HG03558 (cell line): ENCODE measurements at regions not wholly inside any gene's neighbourhood (a gene's known extent, or its start where the extent isn't known, plus 50 kb on each side); places are given as distances from the start of the nearest gene placed in this dataset.

Experiments used
- ATAC-seq: cut with Tn5 transposase; IDR thresholded peaks from one replicate; pipeline ENCODE4 v1.9.1; 2021; ENCODE audit warnings: moderate number of reproducible peaks; ENCODE audit not compliant: unreplicated experiment; ENCODE audit errors: extremely low read depth

DNA sequence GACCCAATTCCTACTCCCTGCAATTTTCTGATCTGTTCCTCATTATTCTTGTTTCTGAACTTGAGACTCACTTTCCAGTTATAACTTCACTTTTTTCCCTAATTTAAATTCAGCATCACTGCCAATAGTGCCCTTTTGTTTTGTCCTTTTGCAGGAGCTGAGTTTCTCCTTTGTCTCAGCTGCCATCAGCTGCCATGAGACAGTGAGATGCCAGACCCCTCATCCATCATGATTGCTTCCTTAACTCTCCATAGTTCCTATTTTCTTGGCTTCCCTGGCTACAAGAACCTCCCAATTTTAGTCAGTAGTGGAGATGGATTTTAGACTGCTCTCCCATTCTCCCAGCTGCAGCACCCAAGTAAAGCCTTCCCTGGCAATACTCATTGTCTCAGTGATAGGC, 518.1 kb downstream of the HDGFL1 start:
- ATAC-seq = no peak

DNA sequence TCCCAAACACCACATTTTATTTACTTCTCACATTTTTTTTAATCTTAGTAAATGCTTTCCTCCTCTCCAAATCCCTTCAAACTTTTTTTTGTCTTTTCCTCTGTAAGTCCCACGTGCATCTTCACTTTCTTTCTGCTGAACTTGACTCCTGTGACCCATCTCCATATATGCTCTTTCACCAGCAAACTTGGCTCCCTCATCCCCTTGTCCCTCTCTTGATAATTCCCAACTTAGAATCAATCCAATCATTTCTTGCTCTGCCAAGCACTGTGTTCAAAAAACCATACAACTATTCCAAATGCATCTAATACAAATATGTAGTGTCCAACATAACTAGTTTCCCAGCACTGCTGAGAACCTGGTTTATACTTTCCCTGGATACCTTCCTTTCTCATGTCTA, 519.4 kb downstream of the HDGFL1 start:
- ATAC-seq = no peak

DNA sequence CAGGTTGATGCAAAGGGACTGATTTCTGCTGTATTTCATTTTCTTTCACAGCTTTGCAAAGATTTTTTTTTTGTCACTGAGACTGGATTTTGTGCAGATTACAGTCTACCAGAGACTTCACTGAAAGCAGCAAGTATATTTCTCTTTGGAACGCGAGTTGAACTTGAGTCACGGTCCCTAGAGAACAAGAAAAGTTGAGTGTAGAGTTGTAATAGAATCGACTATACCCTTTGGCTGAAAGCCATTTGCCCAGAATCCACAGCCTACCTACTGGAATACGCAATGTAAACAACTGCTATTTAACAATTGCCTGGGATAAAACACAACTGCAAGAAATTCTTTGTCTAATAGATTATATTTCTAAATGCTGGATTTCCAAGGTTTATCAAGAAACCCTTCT, 520.6 kb downstream of the HDGFL1 start:
- no peak for ATAC-seq

GRCh38 chr6:23091795-23092194, 522.4 kb downstream of the HDGFL1 start:
- no peak for ATAC-seq

DNA sequence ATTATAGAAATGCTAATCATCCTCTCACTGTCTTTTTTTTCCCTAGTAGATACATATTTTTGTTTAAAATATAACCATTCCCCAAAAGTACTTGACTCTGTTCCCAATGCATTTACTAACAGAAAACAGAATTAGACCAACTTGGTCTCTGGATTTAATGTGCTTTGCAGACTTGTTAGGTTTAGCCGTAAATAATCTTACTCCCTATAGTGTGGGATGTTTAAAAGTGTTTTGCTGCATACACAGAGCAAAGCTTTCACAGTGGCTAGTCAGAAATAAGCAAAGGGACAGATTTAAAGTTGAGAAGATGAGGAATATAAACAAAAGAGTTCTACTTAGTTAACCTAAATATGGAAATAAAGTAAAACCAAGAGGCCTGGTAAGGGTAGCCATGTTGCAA, 527.5 kb downstream of the HDGFL1 start:
- no peak for ATAC-seq

DNA sequence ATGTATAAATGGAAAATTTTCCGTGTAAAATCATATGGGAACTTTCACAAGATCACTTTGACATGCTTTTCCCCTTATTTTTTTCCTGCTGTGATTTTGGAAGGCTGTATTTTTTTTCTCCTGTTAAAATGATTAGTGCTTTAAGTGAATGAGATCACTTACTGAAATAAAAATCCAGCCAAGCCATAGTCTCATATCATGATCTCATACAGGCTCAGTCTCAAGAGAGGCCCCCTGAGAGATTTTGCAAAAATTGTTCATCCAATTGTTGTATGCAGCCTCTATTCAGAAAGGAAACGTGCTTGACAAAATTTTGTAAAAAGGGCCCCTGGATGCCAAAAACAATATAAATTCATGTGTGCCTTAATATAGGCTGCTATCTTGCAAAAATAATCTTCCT, 528.2 kb downstream of the HDGFL1 start:
- ATAC-seq = no peak

- ATAC-seq = no peak
These were observed 537.6 kb downstream of the HDGFL1 start for GRCh38 chr6:23106951-23107350.

DNA sequence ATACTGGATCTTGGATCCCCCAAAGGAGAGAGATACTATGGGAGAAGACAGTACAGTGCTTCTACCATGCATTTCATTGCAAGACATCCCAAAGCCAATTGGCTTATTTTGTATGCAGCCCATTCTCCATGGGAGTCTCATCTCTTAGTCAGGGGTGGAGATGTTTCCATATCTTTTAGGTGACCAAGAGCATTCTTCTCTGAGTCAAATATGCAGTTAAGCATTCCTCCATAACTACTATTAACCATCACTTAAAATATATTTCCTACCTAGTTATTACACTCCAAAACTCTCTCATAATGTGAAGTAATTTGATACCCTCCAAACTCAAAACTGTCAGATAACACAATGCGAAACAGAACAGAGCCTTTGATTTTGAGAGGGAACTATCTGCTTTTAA, 542.6 kb downstream of the HDGFL1 start:
- ATAC-seq = no peak

DNA sequence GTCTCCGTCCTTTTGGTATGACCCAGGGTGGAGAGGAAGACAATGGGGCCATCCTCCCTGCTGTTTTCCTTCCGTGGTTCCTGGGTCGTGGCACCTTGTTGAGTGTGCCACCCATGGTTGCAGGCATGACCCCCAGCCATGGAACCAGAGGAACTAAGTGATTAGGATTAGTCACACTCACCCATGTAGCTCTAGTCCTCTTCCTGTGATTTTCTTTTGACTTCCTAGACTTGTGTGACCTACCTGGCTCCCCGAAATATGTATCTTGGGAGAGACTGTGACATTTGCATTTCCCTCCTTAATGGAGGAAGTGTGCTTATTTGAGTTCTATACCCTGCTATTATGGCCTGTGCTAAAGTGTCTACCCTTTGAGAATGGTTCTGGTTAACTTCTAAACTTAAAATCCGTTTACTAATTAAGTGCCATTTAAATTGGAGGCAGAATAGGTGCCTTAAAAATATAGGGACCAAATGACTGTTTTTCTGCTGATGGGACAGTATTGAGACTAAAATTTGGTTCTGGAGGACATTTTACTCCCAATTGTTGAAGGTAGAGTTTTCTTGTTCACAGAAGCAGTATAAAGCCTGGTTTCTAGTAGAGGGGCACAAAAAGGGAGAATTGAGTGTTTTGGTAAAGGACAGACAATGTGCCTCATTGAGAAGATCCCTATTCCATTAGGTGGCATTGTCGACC, 545.6 kb downstream of the HDGFL1 start:
- ATAC-seq = no peak

- no peak for ATAC-seq
These were observed 568.2 kb downstream of the HDGFL1 start for GRCh38 chr6:23137611-23138010.

- no peak for ATAC-seq
These were observed 571.5 kb downstream of the HDGFL1 start for GRCh38 chr6:23140871-23141270.

- ATAC-seq = no peak
These were observed 576.4 kb downstream of the HDGFL1 start for GRCh38 chr6:23145781-23146180.

DNA sequence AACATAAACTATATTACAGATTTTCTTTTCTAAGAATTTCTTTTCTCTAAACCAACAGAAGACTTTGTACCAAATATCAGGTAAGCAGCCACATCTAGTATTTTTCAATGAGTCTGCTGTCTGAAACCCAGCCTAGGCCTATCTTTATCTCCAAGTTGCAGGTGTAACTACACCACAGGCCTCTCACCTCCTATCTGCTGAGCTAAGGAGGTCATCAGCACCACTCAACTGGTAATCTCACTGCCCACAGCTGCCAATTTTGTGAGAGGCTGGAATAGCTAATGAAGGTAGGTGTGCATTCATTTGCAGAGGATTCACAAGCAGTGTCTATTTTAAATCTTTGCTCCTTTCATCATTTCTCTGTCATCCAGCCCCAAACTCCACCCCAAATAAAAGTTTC, 584.8 kb downstream of the HDGFL1 start:
- ATAC-seq = no peak

DNA sequence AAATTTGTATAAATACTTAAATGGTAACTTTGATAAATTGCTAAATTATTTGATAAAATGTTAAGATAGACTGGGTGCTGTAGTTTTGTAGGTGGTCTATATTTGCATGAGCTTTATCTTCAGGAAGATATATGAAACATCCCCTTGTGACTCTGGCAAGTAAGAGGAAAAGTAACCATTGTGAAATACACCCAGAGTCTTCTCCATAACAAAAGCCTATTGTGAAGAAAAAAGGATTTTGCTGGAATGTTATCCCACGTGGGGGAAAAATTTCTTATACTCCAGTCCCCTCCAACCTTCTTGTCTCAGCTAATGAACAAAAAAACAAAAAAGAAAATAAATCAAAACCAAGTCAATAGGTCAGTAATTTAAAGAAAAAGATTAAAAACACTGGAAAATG, 600.7 kb downstream of the HDGFL1 start:
- no peak for ATAC-seq

GRCh38 chr6:23173234-23173633, 603.9 kb downstream of the HDGFL1 start:
- ATAC-seq = no peak

- no peak for ATAC-seq
These were observed 605.5 kb downstream of the HDGFL1 start for GRCh38 chr6:23174781-23175361.

- no peak for ATAC-seq
These were observed 606.0 kb downstream of the HDGFL1 start for GRCh38 chr6:23175391-23175790.

GRCh38 chr6:23176471-23176870, 607.1 kb downstream of the HDGFL1 start:
- no peak for ATAC-seq

GRCh38 chr6:23176883-23177282, 607.5 kb downstream of the HDGFL1 start:
- no peak for ATAC-seq

DNA sequence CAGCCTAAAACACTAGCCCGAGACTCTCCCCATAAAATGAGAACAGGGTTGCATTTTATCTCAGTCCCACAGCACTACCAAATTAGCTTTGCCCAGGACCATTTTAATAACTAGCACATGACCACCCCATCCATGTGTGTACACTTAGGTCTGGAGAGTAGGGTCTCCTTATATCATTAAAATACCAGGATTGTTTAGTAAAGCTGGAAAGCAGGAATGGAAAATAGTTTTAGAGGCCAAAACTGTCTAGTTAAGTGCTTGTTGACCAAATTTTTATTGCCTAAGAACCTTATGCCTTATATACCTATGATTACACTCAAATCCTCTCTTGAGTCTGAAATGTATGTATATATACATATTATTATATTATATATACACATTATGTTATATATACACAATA, 608.4 kb downstream of the HDGFL1 start:
- ATAC-seq = no peak

DNA sequence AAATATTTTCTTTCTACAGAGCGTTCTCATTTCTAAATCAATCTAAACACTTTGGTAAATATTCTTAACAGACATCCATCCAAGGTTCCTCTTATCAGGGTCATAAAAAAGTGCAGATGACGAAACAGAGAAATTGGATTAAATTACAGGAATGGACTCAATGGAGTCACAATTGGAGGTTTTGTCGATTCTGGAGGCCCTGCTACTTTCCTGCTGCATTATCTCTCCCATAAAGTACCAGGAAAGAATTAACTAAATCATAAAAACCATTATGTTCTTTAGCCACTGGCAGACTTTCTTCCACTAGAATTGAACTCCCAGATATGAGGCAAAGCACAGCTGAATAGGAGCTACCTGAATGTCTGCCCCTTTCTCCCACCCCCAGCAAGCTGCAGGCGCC, 610.6 kb downstream of the HDGFL1 start:
- no peak for ATAC-seq

DNA sequence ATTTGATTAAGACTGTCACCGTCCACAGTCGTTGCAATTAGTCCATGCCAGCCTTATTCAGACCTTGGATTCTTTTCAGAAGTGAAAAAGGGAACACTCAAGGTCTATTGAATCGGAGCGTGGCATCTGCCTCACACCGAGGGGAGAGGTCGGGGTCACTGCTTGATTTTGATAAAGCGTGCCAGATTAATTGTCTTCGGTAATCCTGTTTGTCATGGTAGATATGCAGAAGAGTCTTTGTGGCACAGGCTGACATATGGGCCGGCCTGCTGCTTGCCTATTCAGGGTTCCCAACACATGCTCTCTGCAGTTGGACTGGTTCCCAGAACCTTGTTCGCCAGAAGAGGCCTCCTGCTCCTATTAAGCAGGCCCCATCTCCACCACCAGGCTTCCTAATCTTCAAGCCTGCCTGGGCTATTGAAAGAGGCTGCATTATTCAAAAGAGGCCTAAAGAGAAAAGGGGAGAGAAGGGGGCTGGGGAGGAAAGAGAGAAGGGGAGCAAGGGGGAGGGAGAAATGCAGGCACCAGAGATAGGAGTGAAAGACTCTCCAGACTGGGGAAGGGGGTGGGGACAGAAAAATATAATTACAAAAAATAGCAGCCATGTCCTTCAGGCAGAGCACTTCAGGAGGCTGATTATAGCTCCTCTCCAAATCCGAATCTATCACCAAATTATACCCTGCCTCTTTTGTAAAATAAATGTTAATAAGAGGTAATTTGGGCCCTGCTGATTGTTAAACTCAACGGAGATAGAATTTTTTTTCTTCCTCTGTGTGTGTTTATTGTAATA, 611.3 kb downstream of the HDGFL1 start:
- no peak for ATAC-seq
